ENCODE measurements at regions not wholly inside any gene's neighbourhood (a gene's known extent, or its start where the extent isn't known, plus 50 kb on each side); places are given as distances from the start of the nearest gene placed in this dataset.

- no TSS peak for BruUV-seq (replicated peaks)
- FAIRE-seq (no peak), ATAC-seq (no peak), DNase-seq (ENCODE audit: extremely low read depth in 1 of 4, low spot score in 3 of 4) (no peak)
- CTCF ChIA-PET (ENCODE audit: low intra/inter-chr PET ratio) = no interaction called here
- H3K27me3 ChIP-seq (ENCODE audit: control insufficient read depth in 2 of 2, insufficient read depth in 2 of 2, low read length in 2 of 2) = no peaks in the 10 kb centered on the region
- H3K9me3 ChIP-seq (replicated peaks; ENCODE audit: control insufficient read depth, insufficient read depth, low read depth, low read length) = no peaks in the 10 kb centered on the region
- intact Hi-C loops (cut with micrococcal nuclease) = no loop called here
- no peaks in the 10 kb centered on the region for H4K20me1 ChIP-seq (replicated peaks; ENCODE audit: control insufficient read depth, insufficient read depth, low read length)
- 8% methylated on average over 4 of the region's 4 CpGs for WGBS (ENCODE audit: insufficient coverage, low coverage, missing lambda C conversion rate)
- no peak overlapping the region for H3K4me3 ChIP-seq
- H3K4me2 ChIP-seq (ENCODE audit: insufficient read depth, low read length) = no peak overlapping the region
- no peaks in the 10 kb centered on the region for H3K9me1 ChIP-seq (ENCODE audit: control insufficient read depth, insufficient read depth, low read length)
- H3K36me3 ChIP-seq (ENCODE audit: control insufficient read depth, insufficient read depth, low read length) = no peaks in the 10 kb centered on the region
- H3K4me1 ChIP-seq (replicated peaks in 1 of 2; ENCODE audit: control insufficient read depth in 2 of 2, insufficient read depth in 2 of 2, low read length in 2 of 2) = no peaks in the 10 kb centered on the region
- no peak overlapping the region for H3K9ac ChIP-seq (ENCODE audit: insufficient read depth in 1 of 2, low read depth in 2 of 2, low read length in 2 of 2)
- in situ Hi-C loops (cut with MboI) = no loop called here
- no peak overlapping the region for H3K27ac ChIP-seq (ENCODE audit: extremely low read depth, low read depth, low read length)
- no peaks in the 10 kb centered on the region for H3K79me2 ChIP-seq (ENCODE audit: control insufficient read depth, insufficient read depth, low read length)
- POLR2A ChIA-PET = no interaction called here
- no peak overlapping the region for H2AFZ ChIP-seq (ENCODE audit: low read depth, low read length)
- TF ChIP-seq ZNF3 (CRISPR knock-in tag; IDR thresholded peaks at IDR 0.05) (no peak), RERE (CRISPR knock-in tag; IDR thresholded peaks at IDR 0.05; ENCODE audit: borderline replicate concordance) (no peak), KLF1 (tag; IDR thresholded peaks at IDR 0.05) (no peak), FOXO4 (CRISPR knock-in tag; IDR thresholded peaks at IDR 0.05) (no peak), CBFB (CRISPR knock-in tag; IDR thresholded peaks at IDR 0.05) (no peak), TRIM25 (IDR thresholded peaks at IDR 0.05; ENCODE audit: borderline replicate concordance) (no peak), LARP7 (IDR thresholded peaks at IDR 0.05) (no peak), ETV5 (CRISPR knock-in tag; IDR thresholded peaks at IDR 0.05; ENCODE audit: low read depth) (no peak), XRCC3 (IDR thresholded peaks at IDR 0.05) (no peak), SAP30 (IDR thresholded peaks at IDR 0.05; ENCODE audit: borderline replicate concordance, insufficient read depth, low read depth, low read length, poor library complexity, severe bottlenecking) (no peak), L3MBTL2 (IDR thresholded peaks at IDR 0.05) (no peak), TSC22D4 (tag; IDR thresholded peaks at IDR 0.05) (no peak), OTX1 (CRISPR knock-in tag; IDR thresholded peaks at IDR 0.05) (no peak), ZNF507 (tag; conservative IDR thresholded peaks at IDR 0.05) (no peak)
These were observed 273.8 kb upstream of the RPS23 start for GRCh38 chr5:82551840-82552385.
